Adipocyte (in vitro differentiated cells): ENCODE measurements at regions not wholly inside any gene's neighbourhood (a gene's known extent, or its start where the extent isn't known, plus 50 kb on each side); places are given as distances from the start of the nearest gene placed in this dataset.

Experiments
- DNase-seq: peaks from one replicate; pipeline ENCODE4 v3.0.0-alpha.2; 2015; ENCODE audit warnings: low read depth
- H3K27me3 ChIP-seq: replicated peaks from 2 replicates; pipeline ENCODE4 v1.7.0; 2013; ENCODE audit warnings: mild to moderate bottlenecking, low read length, moderate library complexity; ENCODE audit not compliant: control insufficient read depth, insufficient read depth
- H3K36me3 ChIP-seq: 2 replicates; pipeline ENCODE4 v1.7.0; 2013; ENCODE audit warnings: low read length, mild to moderate bottlenecking, moderate library complexity; ENCODE audit not compliant: control insufficient read depth, insufficient read depth, severe bottlenecking
- H3K4me1 ChIP-seq: 2 replicates; pipeline ENCODE4 v1.7.0; 2013; ENCODE audit warnings: mild to moderate bottlenecking, low read length, moderate library complexity; ENCODE audit not compliant: control insufficient read depth, insufficient read depth
- H3K4me3 ChIP-seq: 2 replicates; pipeline ENCODE4 v1.7.0; 2013; ENCODE audit warnings: mild to moderate bottlenecking, low read length, moderate library complexity
- H3K9ac ChIP-seq: 2 replicates; pipeline ENCODE4 v1.7.0; 2013; ENCODE audit warnings: mild to moderate bottlenecking, low read length, moderate library complexity
- H3K9me3 ChIP-seq: 2 replicates; pipeline ENCODE4 v1.7.0; 2013; ENCODE audit warnings: mild to moderate bottlenecking, low read length, moderate library complexity; ENCODE audit not compliant: control insufficient read depth

GRCh38 chr1:189816558-189816957 lies 661.1 kb downstream of the BRINP3 start:
- Histone ChIP-seq H3K4me1 (no peaks in the 10 kb centered on the region), H3K9me3 (no peaks in the 10 kb centered on the region), H3K36me3 (no peaks in the 10 kb centered on the region), H3K27me3 (no peaks in the 10 kb centered on the region), H3K4me3 (no peak overlapping the region), H3K9ac (no peak overlapping the region)
- no peak for DNase-seq

DNA sequence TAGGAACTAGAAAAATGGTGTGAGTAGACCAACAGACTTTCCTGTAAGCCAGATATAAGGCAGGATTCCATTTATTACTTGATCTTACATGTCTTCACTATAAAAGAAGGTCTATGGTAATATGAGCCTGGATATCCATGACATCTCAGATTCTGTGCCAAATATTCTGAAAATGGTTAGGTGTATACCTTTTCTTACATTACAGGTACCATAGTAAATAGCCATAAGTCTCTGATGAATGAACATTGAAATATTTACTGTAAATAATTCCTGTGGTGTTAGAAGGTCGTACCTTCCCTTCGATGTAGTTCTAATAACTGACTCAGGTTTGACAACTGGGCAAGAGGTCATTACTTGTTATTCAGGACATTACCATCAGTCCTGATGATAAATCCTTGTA lies 657.9 kb downstream of the BRINP3 start:
- no peaks in the 10 kb centered on the region for H3K9me3 ChIP-seq
- no peak overlapping the region for H3K4me3 ChIP-seq
- no peak overlapping the region for H3K9ac ChIP-seq
- H3K4me1 ChIP-seq: no peaks in the 10 kb centered on the region
- DNase-seq: no peak
- H3K27me3 ChIP-seq: no peaks in the 10 kb centered on the region
- H3K36me3 ChIP-seq: no peaks in the 10 kb centered on the region

GRCh38 chr1:189821833-189822232 lies 655.8 kb downstream of the BRINP3 start:
- Histone ChIP-seq H3K9ac (no peak overlapping the region), H3K36me3 (no peaks in the 10 kb centered on the region), H3K9me3 (no peaks in the 10 kb centered on the region), H3K4me3 (no peak overlapping the region), H3K4me1 (no peaks in the 10 kb centered on the region), H3K27me3 (no peaks in the 10 kb centered on the region)
- DNase-seq: peak; percentile 11

DNA sequence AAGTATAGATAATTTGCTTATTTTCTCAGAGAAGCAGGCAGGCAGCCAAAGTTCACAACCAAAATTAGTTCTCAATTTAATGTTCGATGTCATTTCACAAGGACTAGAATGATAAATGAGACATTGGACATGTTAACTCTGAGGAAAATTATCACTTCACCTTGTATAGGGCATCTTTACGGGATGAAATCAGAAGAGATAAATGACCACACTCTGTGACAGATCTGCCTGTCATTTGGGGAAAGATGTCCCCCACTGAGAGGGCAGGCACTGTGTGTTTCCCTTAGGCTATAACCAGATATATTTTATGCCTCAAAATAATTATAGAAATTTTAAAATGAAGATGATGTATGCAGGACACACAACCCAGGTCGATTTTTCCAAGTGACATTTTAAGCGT lies 642.9 kb downstream of the BRINP3 start:
- H3K4me1 ChIP-seq: no peaks in the 10 kb centered on the region
- no peak overlapping the region for H3K9ac ChIP-seq
- no peak overlapping the region for H3K4me3 ChIP-seq

DNA sequence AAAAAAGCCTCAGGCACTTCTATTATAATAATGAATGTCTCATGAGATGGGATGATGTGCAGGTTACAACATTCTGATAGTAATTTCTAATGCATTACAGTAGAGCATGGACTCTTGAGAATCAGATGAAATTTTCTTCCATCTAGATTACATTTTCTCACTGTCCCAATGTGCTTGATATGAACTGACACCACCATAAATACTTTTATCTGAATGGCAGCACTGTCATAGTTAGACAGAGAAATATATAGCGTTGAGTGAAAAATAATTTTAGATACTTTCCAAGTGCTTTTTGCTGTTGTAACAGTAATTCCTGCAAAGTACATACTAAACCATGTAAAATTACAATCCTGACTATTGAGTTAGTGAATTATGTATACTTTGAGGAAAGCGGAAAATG lies 630.1 kb downstream of the BRINP3 start:
- Histone ChIP-seq H3K36me3 (no peaks in the 10 kb centered on the region), H3K4me1 (no peaks in the 10 kb centered on the region), H3K9ac (no peak overlapping the region), H3K9me3 (peaks cover 2% of the 10 kb centered on the region), H3K27me3 (no peaks in the 10 kb centered on the region), H3K4me3 (no peak overlapping the region)
- DNase-seq: no peak

More for the DNA sequence above, 642.9 kb downstream of the BRINP3 start:
- Histone ChIP-seq H3K27me3 (no peaks in the 10 kb centered on the region), H3K36me3 (no peaks in the 10 kb centered on the region), H3K9me3 (no peaks in the 10 kb centered on the region)
- no peak for DNase-seq

DNA sequence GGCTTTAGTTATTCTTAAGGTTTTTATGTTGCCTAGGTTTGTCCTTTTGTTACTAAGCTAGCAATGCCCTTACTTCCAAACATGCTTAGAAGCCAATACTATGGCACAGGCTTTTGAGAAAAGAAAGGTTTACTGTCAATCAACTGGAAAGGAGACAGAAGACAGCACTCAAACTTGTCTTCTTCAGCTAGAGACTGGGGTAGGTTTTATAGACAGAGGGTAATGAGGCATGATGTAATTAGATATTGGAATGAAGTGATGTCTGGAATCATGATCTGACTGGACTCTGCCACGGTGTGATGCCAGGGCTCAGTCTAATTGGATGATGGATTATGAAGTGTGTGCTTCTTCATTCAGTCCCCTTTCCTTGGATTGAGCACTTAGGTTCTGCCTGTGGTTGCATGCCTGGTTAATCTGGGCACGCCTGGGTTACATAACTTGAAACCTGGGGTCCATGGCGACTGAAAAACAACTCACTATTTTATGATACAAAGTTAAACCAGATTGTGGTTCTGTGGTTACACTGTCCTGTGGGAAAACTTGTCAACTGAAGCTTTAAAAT lies 625.8 kb downstream of the BRINP3 start:
- Histone ChIP-seq H3K4me1 (no peaks in the 10 kb centered on the region), H3K4me3 (no peak overlapping the region), H3K9me3 (no peaks in the 10 kb centered on the region), H3K36me3 (no peaks in the 10 kb centered on the region), H3K27me3 (no peaks in the 10 kb centered on the region), H3K9ac (no peak overlapping the region)
- DNase-seq: no peak

GRCh38 chr1:189859385-189859977 lies 618.2 kb downstream of the BRINP3 start:
- no peak for DNase-seq
- Histone ChIP-seq H3K36me3 (no peaks in the 10 kb centered on the region), H3K4me1 (no peaks in the 10 kb centered on the region)

GRCh38 chr1:189866606-189867005 lies 611.1 kb downstream of the BRINP3 start:
- Histone ChIP-seq H3K27me3 (no peaks in the 10 kb centered on the region), H3K4me1 (no peaks in the 10 kb centered on the region), H3K9me3 (no peaks in the 10 kb centered on the region), H3K9ac (no peak overlapping the region), H3K36me3 (no peaks in the 10 kb centered on the region), H3K4me3 (no peak overlapping the region)
- DNase-seq: no peak

More at GRCh38 chr1:189859385-189859977, 618.2 kb downstream of the BRINP3 start:
- H3K27me3 ChIP-seq: no peaks in the 10 kb centered on the region
- peaks cover 6% of the 10 kb centered on the region for H3K9me3 ChIP-seq
- no peak overlapping the region for H3K4me3 ChIP-seq
- H3K9ac ChIP-seq: no peak overlapping the region

DNA sequence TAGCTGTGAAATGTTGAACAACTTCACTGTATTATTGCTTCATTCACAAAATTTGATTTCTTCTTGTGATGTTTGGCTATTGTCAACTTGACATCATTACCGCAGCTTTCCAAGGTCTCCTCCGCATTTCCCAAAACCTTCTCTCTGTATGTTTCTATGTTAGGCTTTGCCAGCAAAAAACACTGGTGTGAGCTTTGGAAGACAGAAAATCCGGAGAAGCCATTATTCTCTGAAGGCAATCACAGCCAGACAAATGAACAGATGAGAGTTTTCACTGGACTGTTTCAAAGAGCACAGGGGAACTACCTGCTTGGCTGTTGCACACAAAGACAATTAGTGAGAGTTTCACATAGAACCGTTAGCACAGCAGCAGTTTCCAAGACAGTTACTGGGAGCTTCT lies 609.6 kb downstream of the BRINP3 start:
- DNase-seq: no peak
- Histone ChIP-seq H3K9me3 (no peaks in the 10 kb centered on the region), H3K4me3 (no peak overlapping the region), H3K27me3 (no peaks in the 10 kb centered on the region), H3K36me3 (no peaks in the 10 kb centered on the region), H3K4me1 (no peaks in the 10 kb centered on the region), H3K9ac (no peak overlapping the region)

- Histone ChIP-seq H3K36me3 (no peaks in the 10 kb centered on the region), H3K9ac (no peak overlapping the region), H3K4me1 (no peaks in the 10 kb centered on the region), H3K4me3 (no peak overlapping the region), H3K27me3 (no peaks in the 10 kb centered on the region), H3K9me3 (no peaks in the 10 kb centered on the region)
- no peak for DNase-seq
These were observed 602.8 kb downstream of the BRINP3 start for GRCh38 chr1:189874715-189875435.

DNA sequence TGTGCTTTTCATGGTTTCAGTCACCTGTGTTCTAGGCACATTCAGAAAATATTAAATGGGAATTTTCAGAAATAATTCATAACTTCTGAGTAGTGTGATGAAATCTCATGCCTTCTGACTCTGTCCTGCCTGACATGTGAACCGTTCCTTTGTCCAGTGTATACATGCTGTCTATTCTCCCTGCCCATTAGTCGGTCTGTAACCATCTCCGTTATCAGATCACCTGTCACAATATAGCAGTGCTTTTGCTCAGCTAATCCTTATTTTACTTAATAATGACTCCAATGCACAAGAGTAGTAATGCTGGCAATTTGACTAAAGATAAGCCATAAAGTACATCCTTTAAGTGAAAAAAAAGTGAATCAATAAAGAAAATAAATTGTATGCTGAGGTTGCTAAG lies 597.5 kb downstream of the BRINP3 start:
- DNase-seq: no peak
- Histone ChIP-seq H3K9me3 (no peaks in the 10 kb centered on the region), H3K4me1 (no peaks in the 10 kb centered on the region), H3K36me3 (no peaks in the 10 kb centered on the region), H3K9ac (no peak overlapping the region), H3K4me3 (no peak overlapping the region), H3K27me3 (no peaks in the 10 kb centered on the region)
